GM12872 (cell line): ENCODE measurements at regions not wholly inside any gene's neighbourhood (a gene's known extent, or its start where the extent isn't known, plus 50 kb on each side); places are given as distances from the start of the nearest gene placed in this dataset.

Source experiments
- TF ChIP-seq, protein P1 (sequence below): IDR thresholded peaks from 3 replicates; pipeline ENCODE4 v1.5.1; 2011; ENCODE audit warnings: low read depth, mild to moderate bottlenecking, low read length, moderate library complexity; ENCODE audit not compliant: insufficient read depth

DNA sequence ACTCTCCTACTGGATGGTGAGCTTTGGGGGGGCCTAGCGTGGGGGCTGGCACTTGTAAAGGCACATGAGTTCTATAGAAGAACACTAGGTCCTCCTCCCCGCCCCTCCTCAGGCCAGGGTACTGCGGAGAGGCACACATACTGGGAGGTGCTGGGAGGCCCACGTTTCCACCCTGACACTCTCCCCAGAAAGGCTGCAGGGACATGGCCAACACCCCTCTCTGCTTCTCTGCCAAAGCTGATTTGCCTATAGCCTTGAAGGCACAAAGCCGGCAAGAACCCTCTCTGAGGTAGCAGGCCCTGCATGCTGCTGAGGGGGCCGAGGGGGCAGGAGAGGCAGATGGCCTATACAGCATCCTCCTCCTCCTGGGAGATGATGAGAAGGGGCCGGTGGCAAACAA, 112.8 kb downstream of the BUD13 start:
- TF ChIP-seq, protein P1, sequence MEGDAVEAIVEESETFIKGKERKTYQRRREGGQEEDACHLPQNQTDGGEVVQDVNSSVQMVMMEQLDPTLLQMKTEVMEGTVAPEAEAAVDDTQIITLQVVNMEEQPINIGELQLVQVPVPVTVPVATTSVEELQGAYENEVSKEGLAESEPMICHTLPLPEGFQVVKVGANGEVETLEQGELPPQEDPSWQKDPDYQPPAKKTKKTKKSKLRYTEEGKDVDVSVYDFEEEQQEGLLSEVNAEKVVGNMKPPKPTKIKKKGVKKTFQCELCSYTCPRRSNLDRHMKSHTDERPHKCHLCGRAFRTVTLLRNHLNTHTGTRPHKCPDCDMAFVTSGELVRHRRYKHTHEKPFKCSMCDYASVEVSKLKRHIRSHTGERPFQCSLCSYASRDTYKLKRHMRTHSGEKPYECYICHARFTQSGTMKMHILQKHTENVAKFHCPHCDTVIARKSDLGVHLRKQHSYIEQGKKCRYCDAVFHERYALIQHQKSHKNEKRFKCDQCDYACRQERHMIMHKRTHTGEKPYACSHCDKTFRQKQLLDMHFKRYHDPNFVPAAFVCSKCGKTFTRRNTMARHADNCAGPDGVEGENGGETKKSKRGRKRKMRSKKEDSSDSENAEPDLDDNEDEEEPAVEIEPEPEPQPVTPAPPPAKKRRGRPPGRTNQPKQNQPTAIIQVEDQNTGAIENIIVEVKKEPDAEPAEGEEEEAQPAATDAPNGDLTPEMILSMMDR, result no peak

DNA sequence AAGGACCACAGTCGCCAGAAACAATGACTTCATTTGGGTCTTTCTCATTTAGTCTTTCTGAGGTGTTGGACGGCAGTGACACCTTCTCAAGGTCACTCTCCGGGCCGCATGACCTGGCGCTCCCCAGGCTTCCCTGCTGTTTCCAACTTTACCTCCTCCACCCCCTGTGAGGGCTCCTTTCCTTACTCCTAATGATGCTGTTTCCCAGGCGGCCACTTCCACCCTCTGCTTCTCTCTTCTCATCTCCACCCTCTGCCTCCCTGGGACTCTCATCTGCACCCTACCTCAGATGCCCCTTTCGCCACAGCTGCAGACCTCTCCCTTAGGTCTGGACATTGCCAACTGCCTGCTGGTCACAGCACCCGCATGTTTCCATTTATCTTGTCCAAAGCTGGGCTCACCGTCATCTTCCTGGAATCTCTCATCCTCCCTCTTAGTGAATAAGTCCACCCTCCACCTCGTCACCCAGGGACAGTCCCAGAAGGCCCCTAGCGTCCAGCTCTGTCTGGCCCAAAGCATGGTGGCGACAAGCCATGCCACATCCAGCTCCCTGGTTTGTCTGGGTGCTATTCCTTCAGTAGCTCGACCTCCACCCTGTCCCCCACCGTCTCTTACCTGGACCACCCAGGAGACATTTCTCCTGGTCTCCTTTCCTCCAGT, 113.8 kb downstream of the BUD13 start:
- TF ChIP-seq, protein P1, result no peak

DNA sequence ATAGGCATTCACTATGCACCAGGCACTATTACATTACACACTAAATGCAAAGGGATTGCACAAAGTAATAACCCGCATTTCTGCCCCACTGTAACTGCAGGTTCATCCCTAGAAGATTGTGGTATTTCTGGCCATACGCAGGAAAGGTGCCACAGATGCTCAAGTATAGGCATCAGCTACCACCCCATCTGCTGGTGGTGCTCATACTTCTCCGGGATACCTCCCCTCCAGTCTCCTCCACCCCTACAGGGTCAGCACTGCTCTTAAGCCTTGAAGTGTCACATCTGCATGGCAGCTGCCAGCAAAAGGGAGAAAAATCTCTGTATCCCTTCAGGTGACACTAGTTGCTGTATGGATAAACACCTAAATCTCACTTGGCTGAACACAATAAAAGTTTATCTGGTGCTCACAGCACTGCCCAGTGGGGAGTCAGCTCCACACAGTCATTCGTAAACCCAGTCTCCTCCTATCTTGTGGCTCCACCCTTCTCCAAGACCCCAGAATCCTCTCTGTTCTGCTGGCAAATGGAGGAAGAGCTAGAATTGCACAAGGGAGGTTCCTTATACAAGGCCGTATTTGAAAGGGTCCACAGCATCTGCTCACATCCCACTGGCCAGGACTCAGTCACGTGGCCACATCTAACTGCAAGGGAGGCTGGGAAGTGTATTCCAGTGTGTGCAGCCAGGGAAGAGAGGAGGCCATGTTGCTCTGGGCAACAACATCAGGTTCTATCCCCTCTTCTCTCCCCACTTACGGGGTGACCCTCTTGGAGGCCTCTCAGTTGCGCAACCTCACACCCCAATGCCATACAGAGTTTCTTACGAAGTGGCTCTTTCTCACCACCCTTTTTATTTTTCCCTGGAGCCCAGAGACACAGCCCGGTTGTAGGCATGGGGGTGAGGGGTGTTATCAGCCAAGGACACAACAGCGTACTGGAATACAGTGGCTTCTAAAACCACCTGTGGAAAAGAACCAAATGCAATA, 114.7 kb downstream of the BUD13 start:
- TF ChIP-seq, protein P1, result no peak

DNA sequence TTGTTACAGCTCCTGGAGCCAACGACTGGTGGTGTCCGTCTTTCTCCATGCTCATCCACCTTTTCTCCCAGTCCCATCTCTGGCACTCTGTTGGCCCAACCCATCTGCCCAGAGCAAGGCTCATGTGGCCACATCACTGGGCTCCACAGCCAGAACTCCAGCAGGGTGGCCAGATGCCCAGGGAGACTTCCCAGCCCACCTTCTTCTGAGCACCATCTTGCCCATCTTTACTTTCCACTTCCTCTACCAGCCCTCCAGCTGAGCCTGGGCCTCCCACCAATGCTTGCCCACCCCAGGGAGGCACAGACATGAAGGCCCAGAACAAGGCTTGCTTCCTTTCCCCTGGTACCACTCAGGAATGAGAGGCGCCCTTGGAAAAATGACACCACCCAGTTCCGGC, 116.8 kb downstream of the BUD13 start:
- TF ChIP-seq, protein P1, result no peak

DNA sequence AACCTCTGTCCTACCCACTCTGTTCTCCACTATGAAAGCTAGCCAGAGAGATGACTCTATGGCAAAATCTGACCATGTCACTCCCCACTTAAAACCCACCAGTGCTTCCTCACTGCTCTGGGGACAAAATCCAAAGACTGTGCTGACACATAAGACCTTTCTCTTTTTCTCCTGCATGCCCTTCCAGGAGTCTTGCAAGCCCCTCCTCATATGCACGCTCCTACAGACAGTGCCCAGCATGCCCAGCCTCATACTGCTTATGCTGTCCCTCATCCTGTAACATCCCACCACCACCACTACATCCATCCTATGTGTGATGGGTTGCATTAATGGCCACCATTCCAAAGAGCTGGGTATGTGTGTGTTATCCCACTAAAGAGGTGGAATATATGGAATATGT, 118.3 kb downstream of the BUD13 start:
- TF ChIP-seq, protein P1, result no peak

DNA sequence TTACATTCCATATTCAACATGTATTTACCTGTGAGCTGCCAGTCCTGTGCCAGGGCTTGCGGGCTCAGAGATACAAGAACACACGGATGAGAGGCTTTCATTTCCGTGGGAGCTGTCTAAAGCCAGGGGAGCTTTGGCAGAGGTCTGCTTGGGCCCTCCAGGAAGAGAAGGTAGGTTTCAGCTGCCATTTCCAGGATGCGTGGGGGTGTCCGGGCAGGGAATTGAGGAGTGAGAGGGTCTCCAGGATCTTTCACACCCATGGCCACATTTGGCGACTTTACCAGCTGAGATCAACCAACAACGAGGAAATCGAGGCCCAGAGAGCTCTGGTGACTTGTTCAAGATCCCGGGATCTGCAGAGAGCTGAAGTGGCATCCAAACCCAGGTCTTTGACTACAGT, 119.6 kb downstream of the BUD13 start:
- TF ChIP-seq, protein P1, result no peak

DNA sequence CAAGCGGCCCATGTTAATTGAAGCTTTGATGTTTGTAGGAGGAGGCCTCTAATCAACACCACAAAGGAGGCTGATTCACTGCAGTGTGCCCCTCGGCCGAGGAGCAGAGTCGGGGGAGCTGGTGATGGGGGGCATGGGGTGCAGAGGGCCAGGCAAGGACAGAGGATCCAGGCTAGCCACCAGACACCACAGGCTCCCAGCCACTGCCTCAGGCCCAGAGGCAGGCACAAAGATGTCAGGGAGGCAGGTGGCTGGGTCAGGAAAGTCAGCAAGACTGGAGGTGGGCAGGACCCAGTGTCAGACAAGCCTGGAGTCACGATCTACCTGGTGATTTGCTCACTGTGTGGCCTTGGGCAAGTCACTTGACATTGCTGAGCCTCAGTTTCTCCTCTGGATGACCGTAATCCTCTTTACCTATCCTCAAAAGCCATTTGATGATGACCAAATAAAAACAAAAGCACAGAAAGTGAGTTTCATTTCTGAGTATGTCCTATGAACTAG, 121.0 kb downstream of the BUD13 start:
- TF ChIP-seq, protein P1, result no peak
